ENCODE measurements at regions not wholly inside any gene's neighbourhood (a gene's known extent, or its start where the extent isn't known, plus 50 kb on each side); places are given as distances from the start of the nearest gene placed in this dataset.
A peak's percentile ranks its signal among the peaks of the same experiment; 100 is the strongest.

- H3K9me3 ChIP-seq, result no peaks in the 10 kb centered on the region
- H3K36me3 ChIP-seq, result no peaks in the 10 kb centered on the region
- no peak for TF ChIP-seq POLR2A (IDR thresholded peaks at IDR 0.05)
- no peak for TF ChIP-seq CTCF (IDR thresholded peaks at IDR 0.05)
- no peak for TF ChIP-seq POLR2AphosphoS5 (IDR thresholded peaks at IDR 0.05)
- TF ChIP-seq EP300 (IDR thresholded peaks at IDR 0.05), result no peak
- DNase-seq, result no peak
- WGBS, 2 donors, result 73 to 74% methylated on average over 5 to 8 of the region's 12 CpGs
- H3K4me3 ChIP-seq, result no peak overlapping the region
- peak in 1 of 2 donors; percentile 38 for ATAC-seq (ENCODE audit: low FRiP score in 2 of 2)
- no peak overlapping the region for H3K27ac ChIP-seq
- no peaks in the 10 kb centered on the region for H3K4me1 ChIP-seq
- H3K27me3 ChIP-seq, result no peaks in the 10 kb centered on the region
Observed at GRCh38 chr10:71059054-71059818, 153.1 kb upstream of the UNC5B start.

GRCh38 chr10:71059943-71060342 is 152.4 kb upstream of the UNC5B start:
- TF ChIP-seq CTCF (IDR thresholded peaks at IDR 0.05) (no peak), POLR2A (IDR thresholded peaks at IDR 0.05) (no peak), EP300 (IDR thresholded peaks at IDR 0.05) (no peak), POLR2AphosphoS5 (IDR thresholded peaks at IDR 0.05) (no peak)
- 50 to 87% methylated on average over 5 to 16 of the region's 16 CpGs for WGBS, 2 donors
- Histone ChIP-seq H3K9me3 (no peaks in the 10 kb centered on the region), H3K27me3 (no peaks in the 10 kb centered on the region), H3K4me3 (no peak overlapping the region), H3K27ac (no peak overlapping the region), H3K4me1 (no peaks in the 10 kb centered on the region), H3K36me3 (no peaks in the 10 kb centered on the region)
- ATAC-seq (ENCODE audit: low FRiP score in 2 of 2) (no peak), DNase-seq (no peak)

- TF ChIP-seq POLR2A (IDR thresholded peaks at IDR 0.05) (no peak), CTCF (IDR thresholded peaks at IDR 0.05) (no peak), POLR2AphosphoS5 (IDR thresholded peaks at IDR 0.05) (no peak), EP300 (IDR thresholded peaks at IDR 0.05) (no peak)
Observed at GRCh38 chr10:71060476-71061426, 151.6 kb upstream of the UNC5B start.

GRCh38 chr10:71061472-71061871 is 150.9 kb upstream of the UNC5B start:
- ATAC-seq (ENCODE audit: low FRiP score in 2 of 2) (no peak), DNase-seq (no peak)
- Histone ChIP-seq H3K27ac (no peak overlapping the region), H3K36me3 (no peaks in the 10 kb centered on the region), H3K4me1 (no peaks in the 10 kb centered on the region), H3K9me3 (no peaks in the 10 kb centered on the region), H3K27me3 (no peaks in the 10 kb centered on the region), H3K4me3 (no peak overlapping the region)
- 83 to 84% methylated on average over 6 to 8 of the region's 8 CpGs for WGBS, 2 donors
- TF ChIP-seq EP300 (IDR thresholded peaks at IDR 0.05) (no peak), POLR2AphosphoS5 (IDR thresholded peaks at IDR 0.05) (no peak), CTCF (IDR thresholded peaks at IDR 0.05) (no peak), POLR2A (IDR thresholded peaks at IDR 0.05) (no peak)

More at GRCh38 chr10:71060476-71061426, 151.6 kb upstream of the UNC5B start:
- Histone ChIP-seq H3K27ac (no peak overlapping the region), H3K4me1 (no peaks in the 10 kb centered on the region), H3K4me3 (no peak overlapping the region), H3K36me3 (no peaks in the 10 kb centered on the region), H3K27me3 (no peaks in the 10 kb centered on the region), H3K9me3 (no peaks in the 10 kb centered on the region)
- ATAC-seq (ENCODE audit: low FRiP score in 2 of 2) (no peak), DNase-seq (no peak)
- WGBS, 2 donors, result 75 to 82% methylated on average over 10 to 11 of the region's 12 CpGs

Data from upper lobe of left lung (tissue), 6 donors.